ENCODE measurements at regions not wholly inside any gene's neighbourhood (a gene's known extent, or its start where the extent isn't known, plus 50 kb on each side); places are given as distances from the start of the nearest gene placed in this dataset.
"Not testable (repeated sequence)": the region's sequence is repeated elsewhere in the genome, so short reads cannot be mapped to it uniquely, and the experiment has no call there.

DNA sequence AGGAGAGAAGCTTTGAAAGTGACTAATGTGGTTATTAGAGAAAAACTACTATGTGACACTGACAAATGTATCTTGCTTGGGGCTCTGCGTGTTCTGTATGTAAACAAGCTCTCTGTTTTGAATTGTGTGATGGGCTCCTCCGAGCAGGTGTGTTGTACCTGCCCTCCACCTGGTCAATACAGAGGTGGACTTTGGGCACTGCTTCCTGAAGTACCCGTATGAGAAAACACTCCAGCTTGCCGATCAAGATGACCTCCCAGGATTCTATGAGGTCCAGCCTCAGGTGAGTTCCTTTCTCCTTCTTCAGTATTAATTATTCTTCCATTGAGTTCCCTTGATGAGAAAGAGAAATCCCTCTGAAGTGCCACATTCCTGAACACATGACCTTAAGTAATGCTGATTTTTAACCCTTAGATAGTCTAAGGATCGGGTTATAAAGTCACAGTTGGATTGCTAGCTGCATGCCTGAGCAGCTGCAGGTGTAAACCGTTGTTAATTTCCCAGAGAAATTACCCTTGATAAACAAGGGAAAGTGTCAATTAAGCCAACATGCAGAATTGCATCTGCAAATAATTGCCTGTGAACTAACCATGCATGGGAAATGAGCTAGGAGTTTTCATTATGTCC, 292.0 kb upstream of the NBPF12 start:
- not testable (repeated sequence) for H3K36me3 ChIP-seq (ENCODE audit: control insufficient read depth, insufficient read depth, low read length); H3K4me3 Mint-ChIP-seq; H3K27ac Mint-ChIP-seq; H3K27me3 Mint-ChIP-seq; H3K9me3 ChIP-seq (ENCODE audit: control insufficient read depth in 2 of 2, low read length in 2 of 2); H3K36me3 Mint-ChIP-seq; H3K4me3 ChIP-seq (ENCODE audit: low read depth, low read length); H3K4me1 Mint-ChIP-seq; DNase-seq; H3K27ac ChIP-seq (ENCODE audit: insufficient read depth, low read length, poor library complexity, severe bottlenecking); H3K27me3 ChIP-seq (ENCODE audit: control insufficient read depth, insufficient read depth, low read length); H3K9me3 Mint-ChIP-seq; ATAC-seq (ENCODE audit: low read depth in 2 of 2); H3K4me1 ChIP-seq (ENCODE audit: control insufficient read depth, insufficient read depth, low read length, poor library complexity, severe bottlenecking)

- not testable (repeated sequence) for H3K27ac ChIP-seq (ENCODE audit: insufficient read depth, low read length, poor library complexity, severe bottlenecking); H3K27ac Mint-ChIP-seq; DNase-seq; H3K4me1 Mint-ChIP-seq; H3K4me3 ChIP-seq (ENCODE audit: low read depth, low read length); H3K27me3 ChIP-seq (ENCODE audit: control insufficient read depth, insufficient read depth, low read length); H3K9me3 ChIP-seq (ENCODE audit: control insufficient read depth in 2 of 2, low read length in 2 of 2); H3K36me3 ChIP-seq (ENCODE audit: control insufficient read depth, insufficient read depth, low read length); H3K27me3 Mint-ChIP-seq; H3K4me3 Mint-ChIP-seq; H3K36me3 Mint-ChIP-seq; ATAC-seq (ENCODE audit: low read depth in 2 of 2); H3K4me1 ChIP-seq (ENCODE audit: control insufficient read depth, insufficient read depth, low read length, poor library complexity, severe bottlenecking); H3K9me3 Mint-ChIP-seq
Measured at GRCh38 chr1:146641534-146641933, 296.6 kb upstream of the NBPF12 start.

- not testable (repeated sequence) for H3K9me3 Mint-ChIP-seq; H3K27ac Mint-ChIP-seq; H3K27ac ChIP-seq (ENCODE audit: insufficient read depth, low read length, poor library complexity, severe bottlenecking); H3K4me1 ChIP-seq (ENCODE audit: control insufficient read depth, insufficient read depth, low read length, poor library complexity, severe bottlenecking); H3K27me3 ChIP-seq (ENCODE audit: control insufficient read depth, insufficient read depth, low read length); DNase-seq; H3K9me3 ChIP-seq (ENCODE audit: control insufficient read depth in 2 of 2, low read length in 2 of 2); H3K4me1 Mint-ChIP-seq; H3K36me3 Mint-ChIP-seq; H3K36me3 ChIP-seq (ENCODE audit: control insufficient read depth, insufficient read depth, low read length); H3K4me3 Mint-ChIP-seq; H3K4me3 ChIP-seq (ENCODE audit: low read depth, low read length); H3K27me3 Mint-ChIP-seq; ATAC-seq (ENCODE audit: low read depth in 2 of 2)
Measured at GRCh38 chr1:146640671-146641070, 297.5 kb upstream of the NBPF12 start.

- H3K27ac Mint-ChIP-seq; H3K4me1 Mint-ChIP-seq; H3K27me3 ChIP-seq (ENCODE audit: control insufficient read depth, insufficient read depth, low read length); H3K36me3 ChIP-seq (ENCODE audit: control insufficient read depth, insufficient read depth, low read length); H3K9me3 Mint-ChIP-seq; H3K27ac ChIP-seq (ENCODE audit: insufficient read depth, low read length, poor library complexity, severe bottlenecking); DNase-seq; H3K27me3 Mint-ChIP-seq; H3K4me3 Mint-ChIP-seq; H3K36me3 Mint-ChIP-seq; H3K9me3 ChIP-seq (ENCODE audit: control insufficient read depth in 2 of 2, low read length in 2 of 2); H3K4me3 ChIP-seq (ENCODE audit: low read depth, low read length); ATAC-seq (ENCODE audit: low read depth in 2 of 2); H3K4me1 ChIP-seq (ENCODE audit: control insufficient read depth, insufficient read depth, low read length, poor library complexity, severe bottlenecking): not testable (repeated sequence)
Measured at GRCh38 chr1:146630302-146630701, 307.8 kb upstream of the NBPF12 start.

DNA sequence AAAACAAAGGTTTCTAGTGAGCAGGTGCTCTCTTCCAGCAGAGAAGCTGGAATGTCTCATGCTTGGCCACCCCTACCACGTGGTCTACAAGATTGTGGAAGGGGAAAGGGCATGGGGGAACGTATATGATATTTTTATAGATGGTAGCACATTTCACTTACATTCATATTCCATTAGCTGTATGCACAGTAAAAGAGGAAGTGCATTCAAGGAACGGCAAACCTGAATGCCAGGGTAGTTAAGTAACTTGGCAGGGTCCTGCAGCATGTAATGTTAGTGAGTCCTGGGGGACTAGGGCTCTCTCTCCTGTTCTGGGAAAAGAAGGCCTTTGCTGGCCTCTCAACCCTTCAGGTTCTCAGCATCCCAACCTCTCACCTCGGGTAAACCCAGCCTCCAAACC, 319.5 kb upstream of the NBPF12 start:
- DNase-seq; ATAC-seq (ENCODE audit: low read depth in 2 of 2); H3K27me3 Mint-ChIP-seq; H3K9me3 Mint-ChIP-seq; H3K4me3 Mint-ChIP-seq; H3K27ac ChIP-seq (ENCODE audit: insufficient read depth, low read length, poor library complexity, severe bottlenecking); H3K4me1 ChIP-seq (ENCODE audit: control insufficient read depth, insufficient read depth, low read length, poor library complexity, severe bottlenecking); H3K27me3 ChIP-seq (ENCODE audit: control insufficient read depth, insufficient read depth, low read length); H3K36me3 Mint-ChIP-seq; H3K4me1 Mint-ChIP-seq; H3K36me3 ChIP-seq (ENCODE audit: control insufficient read depth, insufficient read depth, low read length); H3K4me3 ChIP-seq (ENCODE audit: low read depth, low read length); H3K27ac Mint-ChIP-seq; H3K9me3 ChIP-seq (ENCODE audit: control insufficient read depth in 2 of 2, low read length in 2 of 2): not testable (repeated sequence)

DNA sequence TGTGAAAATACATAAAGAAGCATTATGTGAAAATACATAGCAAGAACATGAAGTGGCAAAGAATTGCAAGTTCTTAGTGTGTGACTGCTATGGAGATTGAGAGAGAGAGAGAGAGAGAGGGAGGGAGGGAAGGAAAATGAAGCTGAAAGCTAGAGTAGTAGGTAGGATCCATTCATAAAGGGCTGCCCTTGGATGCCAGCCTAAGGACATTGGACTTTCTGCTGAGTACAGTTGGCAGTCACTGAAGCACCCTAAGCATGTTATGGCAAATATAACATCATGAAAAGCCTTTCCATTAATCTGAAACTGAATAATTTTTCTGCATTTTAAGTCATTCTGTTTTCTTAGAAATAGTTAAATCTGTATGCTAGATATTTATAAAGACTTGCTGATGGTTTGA, 333.4 kb upstream of the NBPF12 start:
- not testable (repeated sequence) for DNase-seq; H3K27me3 ChIP-seq (ENCODE audit: control insufficient read depth, insufficient read depth, low read length); H3K36me3 ChIP-seq (ENCODE audit: control insufficient read depth, insufficient read depth, low read length); H3K4me3 Mint-ChIP-seq; H3K9me3 ChIP-seq (ENCODE audit: control insufficient read depth in 2 of 2, low read length in 2 of 2); H3K27ac Mint-ChIP-seq; H3K27ac ChIP-seq (ENCODE audit: insufficient read depth, low read length, poor library complexity, severe bottlenecking); H3K36me3 Mint-ChIP-seq; ATAC-seq (ENCODE audit: low read depth in 2 of 2); H3K9me3 Mint-ChIP-seq; H3K4me1 Mint-ChIP-seq; H3K4me1 ChIP-seq (ENCODE audit: control insufficient read depth, insufficient read depth, low read length, poor library complexity, severe bottlenecking); H3K27me3 Mint-ChIP-seq; H3K4me3 ChIP-seq (ENCODE audit: low read depth, low read length)

GRCh38 chr1:146600720-146601307, 337.3 kb upstream of the NBPF12 start:
- not testable (repeated sequence) for H3K27ac Mint-ChIP-seq; H3K4me3 ChIP-seq (ENCODE audit: low read depth, low read length); H3K36me3 Mint-ChIP-seq; H3K4me1 Mint-ChIP-seq; H3K27me3 ChIP-seq (ENCODE audit: control insufficient read depth, insufficient read depth, low read length); H3K4me1 ChIP-seq (ENCODE audit: control insufficient read depth, insufficient read depth, low read length, poor library complexity, severe bottlenecking); DNase-seq; ATAC-seq (ENCODE audit: low read depth in 2 of 2); H3K27me3 Mint-ChIP-seq; H3K27ac ChIP-seq (ENCODE audit: insufficient read depth, low read length, poor library complexity, severe bottlenecking); H3K36me3 ChIP-seq (ENCODE audit: control insufficient read depth, insufficient read depth, low read length); H3K9me3 Mint-ChIP-seq; H3K4me3 Mint-ChIP-seq; H3K9me3 ChIP-seq (ENCODE audit: control insufficient read depth in 2 of 2, low read length in 2 of 2)

- H3K4me3 ChIP-seq (ENCODE audit: low read depth, low read length); H3K27ac Mint-ChIP-seq; H3K4me1 ChIP-seq (ENCODE audit: control insufficient read depth, insufficient read depth, low read length, poor library complexity, severe bottlenecking); H3K36me3 ChIP-seq (ENCODE audit: control insufficient read depth, insufficient read depth, low read length); H3K9me3 Mint-ChIP-seq; H3K9me3 ChIP-seq (ENCODE audit: control insufficient read depth in 2 of 2, low read length in 2 of 2); H3K27ac ChIP-seq (ENCODE audit: insufficient read depth, low read length, poor library complexity, severe bottlenecking); H3K27me3 ChIP-seq (ENCODE audit: control insufficient read depth, insufficient read depth, low read length); H3K36me3 Mint-ChIP-seq; H3K4me3 Mint-ChIP-seq; H3K4me1 Mint-ChIP-seq; DNase-seq; ATAC-seq (ENCODE audit: low read depth in 2 of 2); H3K27me3 Mint-ChIP-seq: not testable (repeated sequence)
Measured at GRCh38 chr1:146599906-146600305, 338.2 kb upstream of the NBPF12 start.

Data from CD4-positive, CD25-positive, alpha-beta regulatory T cell (primary cell).